Endothelial cell of umbilical vein (primary cell): ENCODE measurements at regions not wholly inside any gene's neighbourhood (a gene's known extent, or its start where the extent isn't known, plus 50 kb on each side); places are given as distances from the start of the nearest gene placed in this dataset.
"Not testable (repeated sequence)": the region's sequence is repeated elsewhere in the genome, so short reads cannot be mapped to it uniquely, and the experiment has no call there.

Source experiments
- BruUV-seq: library from RNA; stranded (reverse); fragments of 400-500 nt; replicated peaks from 2 replicates; lab custom pipeline; 2021; lab: Mats Ljungman, UMichigan
- CTCF ChIA-PET: fragments of 300-600, 350-600 bp; sonication (Branson Sonifier 250); formaldehyde crosslinking; loops from one replicate; lab custom pipeline; 2021; ENCODE audit warnings: antibody characterized with exemption, inconsistent platforms; lab: Charles Lee
- POLR2A ChIA-PET: fragments of 300-600, 350-600 bp; sonication (Branson Sonifier 250); formaldehyde crosslinking; loops from one replicate; lab custom pipeline; 2021; ENCODE audit warnings: antibody characterized with exemption, inconsistent platforms; lab: Charles Lee
- DNase-seq: peaks from one replicate; pipeline ENCODE4 v3.0.0-alpha.2; 2011; ENCODE audit warnings: low read depth, low spot score
- FAIRE-seq: peaks from 2 replicates; lab custom pipeline; 2011; peaks lifted over from hg19 to GRCh38; lab: Jason Lieb, UNC
- H2AFZ ChIP-seq: 2 replicates; pipeline ENCODE4 v1.6.0; 2012; ENCODE audit warnings: low read depth, low read length, control low read depth, inconsistent platforms
- H3K27ac ChIP-seq: 2 replicates; pipeline ENCODE4 v1.5.1; 2011; ENCODE audit warnings: low read depth, mild to moderate bottlenecking, control low read depth, low read length, moderate library complexity; ENCODE audit not compliant: insufficient read depth
- H3K27me3 ChIP-seq, 2 experiments: 2 replicates each; pipeline versions ENCODE4 v1.6.0 to v1.6.1; 2011; ENCODE audit warnings: low read length in 2 of 2, mixed read lengths in 1 of 2; ENCODE audit not compliant: control insufficient read depth in 2 of 2, insufficient read depth in 2 of 2
- H3K36me3 ChIP-seq, 2 experiments: 2 replicates in 1 of 2; 3 replicates in 1 of 2; pipeline ENCODE4 v1.5.1; 2011; ENCODE audit warnings: low read length in 2 of 2, mild to moderate bottlenecking in 1 of 2, moderate library complexity in 1 of 2; ENCODE audit not compliant: control insufficient read depth in 2 of 2, insufficient read depth in 2 of 2; ENCODE audit errors: extremely low read depth in 1 of 2
- H3K4me1 ChIP-seq: 3 replicates; pipeline ENCODE4 v1.5.1; 2011; ENCODE audit warnings: mild to moderate bottlenecking, low read length; ENCODE audit not compliant: control insufficient read depth, insufficient read depth; ENCODE audit errors: extremely low read depth
- H3K4me2 ChIP-seq: 2 replicates; pipeline ENCODE4 v1.6.1; 2011; ENCODE audit warnings: low read length, control low read depth, mixed read lengths; ENCODE audit not compliant: insufficient read depth
- H3K4me3 ChIP-seq, 3 experiments: fragments of 200-600 bp in 1 of 3; sonication (generic), shearing (Covaris generic) in 1 of 3; replicated peaks in 1 of 3; 2 replicates each; pipeline ENCODE4 v1.5.1; 2011 to 2016; ENCODE audit warnings: control low read depth in 3 of 3, low read length in 3 of 3, mild to moderate bottlenecking in 2 of 3, inconsistent platforms in 1 of 3, low read depth in 1 of 3, moderate library complexity in 1 of 3; ENCODE audit not compliant: insufficient read depth in 1 of 3
- H3K79me2 ChIP-seq: 2 replicates; pipeline ENCODE4 v1.6.0; 2012; ENCODE audit warnings: low read length, inconsistent platforms; ENCODE audit not compliant: control insufficient read depth, insufficient read depth
- H3K9ac ChIP-seq: replicated peaks from 2 replicates; pipeline ENCODE3; 2011; ENCODE audit warnings: low read length, control low read depth; ENCODE audit not compliant: insufficient read depth; ENCODE audit errors: extremely low read depth
- H3K9me1 ChIP-seq: replicated peaks from 3 replicates; pipeline ENCODE4 v1.6.0; 2011; ENCODE audit warnings: mild to moderate bottlenecking, low read length; ENCODE audit not compliant: control insufficient read depth, insufficient read depth; ENCODE audit errors: extremely low read depth
- H3K9me3 ChIP-seq: replicated peaks from 2 replicates; pipeline ENCODE4 v1.5.1; 2012; ENCODE audit warnings: low read length, inconsistent platforms; ENCODE audit not compliant: control insufficient read depth, insufficient read depth
- H4K20me1 ChIP-seq: replicated peaks from 2 replicates; pipeline ENCODE3; 2011; ENCODE audit warnings: mild to moderate bottlenecking, low read length; ENCODE audit not compliant: control insufficient read depth, insufficient read depth; ENCODE audit errors: extremely low read depth
- dilution Hi-C: fragments of 300-500 bp; cut with MboI; formaldehyde crosslinking; loops from one replicate; pipeline ENCODE4 v1.15.0; 2019; ENCODE audit warnings: low sequenced_read_pairs; ENCODE audit not compliant: extremely low pct_ligation_motif_present
- intact Hi-C: fragments of 100-400 bp; cut with micrococcal nuclease; formaldehyde crosslinking; loops from one replicate; pipeline ENCODE4 v1.10.0; 2022
- TF ChIP-seq, protein P1 (sequence below), 2 donors: IDR thresholded peaks; 1 replicate in 1 of 2; 2 replicates in 1 of 2; pipeline ENCODE4 v1.5.1; 2011; ENCODE audit warnings: low read length in 2 of 2, mild to moderate bottlenecking in 2 of 2, moderate library complexity in 2 of 2, control low read depth in 1 of 2, inconsistent platforms in 1 of 2, low read depth in 1 of 2; ENCODE audit not compliant: insufficient read depth in 1 of 2; ENCODE audit errors: extremely low read depth in 1 of 2

DNA sequence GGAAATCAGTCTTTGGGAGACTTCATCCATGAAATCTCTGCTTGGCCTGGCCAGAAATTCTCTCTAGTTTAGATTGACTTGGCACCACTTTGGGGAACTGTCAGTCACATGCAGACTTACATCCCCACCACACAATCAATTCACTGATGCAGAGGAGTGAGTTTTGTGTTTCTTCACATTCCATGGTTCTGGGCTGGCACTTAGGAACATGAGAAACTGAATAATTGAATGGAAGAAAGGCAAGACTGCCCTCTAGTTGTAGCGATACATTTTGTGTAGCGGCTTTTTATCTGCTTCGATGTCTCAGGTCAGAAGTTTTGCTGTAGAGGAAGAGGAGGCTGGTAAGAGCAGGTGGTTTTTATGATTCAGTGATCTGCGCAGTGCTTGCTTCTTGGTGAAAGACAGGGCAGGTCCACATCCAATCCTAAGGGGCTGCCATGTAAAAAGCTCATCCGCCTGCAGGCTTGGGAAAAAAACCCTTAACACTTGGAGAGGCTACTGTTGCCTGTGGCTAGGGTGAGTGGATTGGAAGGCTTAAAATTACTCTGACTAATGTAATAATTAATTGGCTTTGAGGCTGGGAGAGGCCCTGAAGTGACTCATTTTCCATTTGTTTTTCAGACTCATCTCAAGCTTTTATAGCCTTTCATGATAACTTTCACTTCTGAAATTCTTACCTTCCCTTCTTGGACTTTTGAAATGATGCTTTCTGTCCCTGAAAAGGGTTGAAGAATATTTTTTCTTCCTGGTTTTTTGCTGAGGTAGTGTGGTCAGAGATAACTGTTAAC lies 75.4 kb upstream of the LPCAT1 start:
- peak; percentile 83 for FAIRE-seq
- BruUV-seq, result not testable (repeated sequence)

GRCh38 chr5:1597093-1597473 lies 73.3 kb upstream of the LPCAT1 start:
- BruUV-seq, H3K36me3 ChIP-seq, H3K9me3 ChIP-seq, intact Hi-C loops, CTCF ChIA-PET, H2AFZ ChIP-seq, POLR2A ChIA-PET, dilution Hi-C loops, H3K4me1 ChIP-seq, H3K4me3 ChIP-seq, H3K27me3 ChIP-seq, H3K9me1 ChIP-seq, H3K27ac ChIP-seq, H3K79me2 ChIP-seq, H3K4me2 ChIP-seq, H4K20me1 ChIP-seq, DNase-seq, H3K9ac ChIP-seq: not testable (repeated sequence)
- FAIRE-seq, result peak; percentile 33

More for the DNA sequence above, 75.4 kb upstream of the LPCAT1 start:
- H3K9me1 ChIP-seq, H3K4me2 ChIP-seq, H3K36me3 ChIP-seq, CTCF ChIA-PET, dilution Hi-C loops, intact Hi-C loops, H3K27ac ChIP-seq, H3K9ac ChIP-seq, H3K79me2 ChIP-seq, H2AFZ ChIP-seq, H3K4me1 ChIP-seq, POLR2A ChIA-PET, H3K27me3 ChIP-seq, H3K4me3 ChIP-seq, H3K9me3 ChIP-seq, H4K20me1 ChIP-seq: not testable (repeated sequence)
- DNase-seq, result peak; percentile 40
- TF ChIP-seq, protein P1, sequence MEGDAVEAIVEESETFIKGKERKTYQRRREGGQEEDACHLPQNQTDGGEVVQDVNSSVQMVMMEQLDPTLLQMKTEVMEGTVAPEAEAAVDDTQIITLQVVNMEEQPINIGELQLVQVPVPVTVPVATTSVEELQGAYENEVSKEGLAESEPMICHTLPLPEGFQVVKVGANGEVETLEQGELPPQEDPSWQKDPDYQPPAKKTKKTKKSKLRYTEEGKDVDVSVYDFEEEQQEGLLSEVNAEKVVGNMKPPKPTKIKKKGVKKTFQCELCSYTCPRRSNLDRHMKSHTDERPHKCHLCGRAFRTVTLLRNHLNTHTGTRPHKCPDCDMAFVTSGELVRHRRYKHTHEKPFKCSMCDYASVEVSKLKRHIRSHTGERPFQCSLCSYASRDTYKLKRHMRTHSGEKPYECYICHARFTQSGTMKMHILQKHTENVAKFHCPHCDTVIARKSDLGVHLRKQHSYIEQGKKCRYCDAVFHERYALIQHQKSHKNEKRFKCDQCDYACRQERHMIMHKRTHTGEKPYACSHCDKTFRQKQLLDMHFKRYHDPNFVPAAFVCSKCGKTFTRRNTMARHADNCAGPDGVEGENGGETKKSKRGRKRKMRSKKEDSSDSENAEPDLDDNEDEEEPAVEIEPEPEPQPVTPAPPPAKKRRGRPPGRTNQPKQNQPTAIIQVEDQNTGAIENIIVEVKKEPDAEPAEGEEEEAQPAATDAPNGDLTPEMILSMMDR (IDR thresholded peaks at IDR 0.05; ENCODE audit: extremely low read depth in 1 of 2, insufficient read depth in 1 of 2, low read depth in 1 of 2, low read length in 2 of 2), result peak in 1 of 2 donors; percentile 25

GRCh38 chr5:1596462-1597092 lies 72.8 kb upstream of the LPCAT1 start:
- CTCF ChIA-PET, intact Hi-C loops, BruUV-seq: not testable (repeated sequence)

More at GRCh38 chr5:1596462-1597092, 72.8 kb upstream of the LPCAT1 start:
- H3K36me3 ChIP-seq, POLR2A ChIA-PET, H3K9me3 ChIP-seq, DNase-seq, H3K9me1 ChIP-seq, H3K79me2 ChIP-seq, H3K27ac ChIP-seq, H3K4me2 ChIP-seq, H3K27me3 ChIP-seq, FAIRE-seq, H3K4me1 ChIP-seq, H3K9ac ChIP-seq, H2AFZ ChIP-seq, H3K4me3 ChIP-seq, dilution Hi-C loops, H4K20me1 ChIP-seq: not testable (repeated sequence)
